ENCODE measurements at regions not wholly inside any gene's neighbourhood (a gene's known extent, or its start where the extent isn't known, plus 50 kb on each side); places are given as distances from the start of the nearest gene placed in this dataset.

DNA sequence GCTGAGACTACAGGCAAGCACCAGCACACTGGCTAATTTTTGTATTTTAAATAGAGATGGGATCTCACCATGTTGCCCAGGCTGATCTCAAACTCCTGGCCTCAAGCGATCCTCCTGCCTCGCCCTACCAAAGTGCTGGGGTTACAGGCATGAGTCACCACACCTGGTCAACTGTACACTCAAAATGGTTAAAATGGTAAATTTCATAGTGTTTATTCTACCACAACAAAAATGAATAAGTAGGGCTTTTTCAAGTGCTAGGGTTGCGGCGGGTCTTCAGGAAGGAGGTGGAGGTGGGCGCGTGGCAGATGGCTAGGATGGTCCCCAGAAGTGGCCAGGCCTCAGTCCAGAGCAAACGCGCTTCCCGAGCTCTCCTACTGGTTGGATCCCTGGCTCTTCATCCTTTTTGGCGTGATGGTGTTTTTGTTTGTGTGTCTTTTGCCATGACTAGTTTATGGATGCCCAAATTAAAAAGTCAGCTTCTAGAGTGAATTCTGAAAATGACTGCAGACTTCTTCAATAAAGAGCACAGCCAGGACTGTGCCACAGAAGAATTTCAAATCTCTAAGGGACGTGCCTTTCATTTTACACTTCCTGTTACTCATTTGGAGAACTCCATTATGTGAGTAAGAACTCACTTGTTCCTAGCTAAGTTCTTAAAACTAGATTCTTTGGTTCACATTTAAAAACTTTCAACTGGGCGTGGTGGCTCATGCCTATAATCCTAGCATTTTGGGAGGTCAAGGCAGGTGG is 73.9 kb downstream of the TMEM130 start:
- DNase-seq (ENCODE audit: low read depth in 6 of 9, low spot score in 9 of 9), result no peak
- Histone ChIP-seq H3K36me3 (ENCODE audit: control insufficient read depth in 2 of 2, insufficient read depth in 2 of 2, low read length in 1 of 2) (no peaks in the 10 kb centered on the region), H3K4me1 (ENCODE audit: control insufficient read depth in 2 of 2, insufficient read depth in 2 of 2, low read length in 2 of 2) (no peaks in the 10 kb centered on the region), H3K27ac (ENCODE audit: low read depth in 1 of 2, low read length in 1 of 2) (no peak overlapping the region), H3K9me3 (ENCODE audit: control insufficient read depth in 2 of 2, insufficient read depth in 1 of 2, low read length in 1 of 2) (no peaks in the 10 kb centered on the region), H3K4me3 (ENCODE audit: low read length in 2 of 2) (no peak overlapping the region), H3K27me3 (ENCODE audit: control insufficient read depth in 2 of 2, insufficient read depth in 1 of 2, low read length in 1 of 2) (no peaks in the 10 kb centered on the region)
- 93% methylated on average over 12 of the region's 12 CpGs for WGBS
